GM19240 (cell line): ENCODE measurements at regions not wholly inside any gene's neighbourhood (a gene's known extent, or its start where the extent isn't known, plus 50 kb on each side); places are given as distances from the start of the nearest gene placed in this dataset.
"Not testable (repeated sequence)": the region's sequence is repeated elsewhere in the genome, so short reads cannot be mapped to it uniquely, and the experiment has no call there.

Source experiments
- DNase-seq: peaks from one replicate; pipeline ENCODE4 v3.0.0; 2011; ENCODE audit warnings: low spot score; ENCODE audit not compliant: insufficient read length

GRCh38 chr12:54799966-54800365, 54.4 kb upstream of the MUCL1 start:
- not testable (repeated sequence) for DNase-seq

- DNase-seq: no peak
Observed at GRCh38 chr12:54798651-54799050, 55.7 kb upstream of the MUCL1 start.

GRCh38 chr12:54796991-54797390, 57.3 kb upstream of the MUCL1 start:
- DNase-seq: no peak

GRCh38 chr12:54795644-54796043, 58.7 kb upstream of the MUCL1 start:
- DNase-seq: no peak

GRCh38 chr12:54786081-54786480, 68.2 kb upstream of the MUCL1 start:
- DNase-seq: no peak

GRCh38 chr12:54784115-54784514, 70.2 kb upstream of the MUCL1 start:
- DNase-seq: no peak

- not testable (repeated sequence) for DNase-seq
Observed at GRCh38 chr12:54777031-54777430, 77.3 kb upstream of the MUCL1 start.

GRCh38 chr12:54773593-54773992, 80.7 kb upstream of the MUCL1 start:
- no peak for DNase-seq

GRCh38 chr12:54765652-54766051, 88.7 kb upstream of the MUCL1 start:
- DNase-seq: no peak

GRCh38 chr12:54762390-54762789, 91.9 kb upstream of the MUCL1 start:
- no peak for DNase-seq

- DNase-seq: no peak
Observed at GRCh38 chr12:54759751-54760150, 94.6 kb upstream of the MUCL1 start.

- no peak for DNase-seq
Observed at GRCh38 chr12:54751493-54751892, 102.8 kb upstream of the MUCL1 start.

GRCh38 chr12:54749191-54749818, 101.1 kb upstream of the DCD start:
- peak; percentile 35 for DNase-seq

GRCh38 chr12:54744590-54744989, 96.4 kb upstream of the DCD start:
- no peak for DNase-seq

- DNase-seq: no peak
Observed at GRCh38 chr12:54740882-54741281, 92.7 kb upstream of the DCD start.

GRCh38 chr12:54736549-54736948, 88.4 kb upstream of the DCD start:
- DNase-seq: no peak

- DNase-seq: no peak
Observed at GRCh38 chr12:54734196-54734950, 86.2 kb upstream of the DCD start.

GRCh38 chr12:54725233-54725843, 77.2 kb upstream of the DCD start:
- no peak for DNase-seq

- no peak for DNase-seq
Observed at GRCh38 chr12:54723379-54724256, 75.5 kb upstream of the DCD start.

- DNase-seq: no peak
Observed at GRCh38 chr12:54721312-54721711, 73.1 kb upstream of the DCD start.

- DNase-seq: no peak
Observed at GRCh38 chr12:54719691-54720090, 71.5 kb upstream of the DCD start.

- no peak for DNase-seq
Observed at GRCh38 chr12:54716261-54716660, 68.1 kb upstream of the DCD start.
